ENCODE measurements at regions not wholly inside any gene's neighbourhood (a gene's known extent, or its start where the extent isn't known, plus 50 kb on each side); places are given as distances from the start of the nearest gene placed in this dataset.
"Not testable (repeated sequence)": the region's sequence is repeated elsewhere in the genome, so short reads cannot be mapped to it uniquely, and the experiment has no call there.

DNA sequence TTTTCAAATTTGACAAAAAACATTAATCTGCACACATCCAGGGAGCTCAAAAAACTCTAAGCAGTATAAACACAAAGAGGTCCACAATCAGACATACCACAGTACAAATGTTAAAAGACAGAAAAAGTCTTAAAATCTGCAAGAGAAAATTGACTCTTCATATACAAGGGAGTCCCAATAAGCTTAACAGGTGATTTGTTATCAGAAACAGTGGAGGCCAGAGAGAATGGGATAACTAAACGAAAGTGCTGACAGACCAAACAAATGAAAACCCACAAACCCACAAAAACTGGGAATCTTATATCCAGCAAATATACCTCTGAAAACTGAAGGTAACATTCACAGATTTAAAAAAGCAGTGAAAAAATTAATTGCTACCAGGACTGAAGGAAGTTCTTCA lies 182.0 kb upstream of the PAQR3 start:
- no peak overlapping the region for H2AFZ ChIP-seq (ENCODE audit: low read depth, low read length)
- H3K4me2 ChIP-seq (ENCODE audit: insufficient read depth, low read length) = no peak overlapping the region
- H3K9me3 ChIP-seq (ENCODE audit: insufficient read depth, low read length, severe bottlenecking) = peaks cover 9% of the 10 kb centered on the region
- H3K27me3 ChIP-seq (ENCODE audit: insufficient read depth, low read length, poor library complexity) = no peaks in the 10 kb centered on the region
- no peak overlapping the region for H3K9ac ChIP-seq (ENCODE audit: low read depth, low read length)
- ATAC-seq (ENCODE audit: insufficient read depth, low read depth) (no peak), DNase-seq (no peak)
- H3K79me2 ChIP-seq (ENCODE audit: insufficient read depth, low read length) = no peaks in the 10 kb centered on the region
- H3K27ac ChIP-seq (ENCODE audit: low read length) = no peak overlapping the region
- no peaks in the 10 kb centered on the region for H4K20me1 ChIP-seq (ENCODE audit: insufficient read depth, low read length)
- TF ChIP-seq EZH2 (IDR thresholded peaks at IDR 0.05; ENCODE audit: borderline replicate concordance, low read depth, low read length, severe bottlenecking) = no peak
- TF ChIP-seq, protein P1, sequence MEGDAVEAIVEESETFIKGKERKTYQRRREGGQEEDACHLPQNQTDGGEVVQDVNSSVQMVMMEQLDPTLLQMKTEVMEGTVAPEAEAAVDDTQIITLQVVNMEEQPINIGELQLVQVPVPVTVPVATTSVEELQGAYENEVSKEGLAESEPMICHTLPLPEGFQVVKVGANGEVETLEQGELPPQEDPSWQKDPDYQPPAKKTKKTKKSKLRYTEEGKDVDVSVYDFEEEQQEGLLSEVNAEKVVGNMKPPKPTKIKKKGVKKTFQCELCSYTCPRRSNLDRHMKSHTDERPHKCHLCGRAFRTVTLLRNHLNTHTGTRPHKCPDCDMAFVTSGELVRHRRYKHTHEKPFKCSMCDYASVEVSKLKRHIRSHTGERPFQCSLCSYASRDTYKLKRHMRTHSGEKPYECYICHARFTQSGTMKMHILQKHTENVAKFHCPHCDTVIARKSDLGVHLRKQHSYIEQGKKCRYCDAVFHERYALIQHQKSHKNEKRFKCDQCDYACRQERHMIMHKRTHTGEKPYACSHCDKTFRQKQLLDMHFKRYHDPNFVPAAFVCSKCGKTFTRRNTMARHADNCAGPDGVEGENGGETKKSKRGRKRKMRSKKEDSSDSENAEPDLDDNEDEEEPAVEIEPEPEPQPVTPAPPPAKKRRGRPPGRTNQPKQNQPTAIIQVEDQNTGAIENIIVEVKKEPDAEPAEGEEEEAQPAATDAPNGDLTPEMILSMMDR (IDR thresholded peaks at IDR 0.05; ENCODE audit: borderline replicate concordance, extremely low read depth, low read length, poor library complexity, severe bottlenecking) = no peak
- no peaks in the 10 kb centered on the region for H3K36me3 ChIP-seq (ENCODE audit: insufficient read depth, low read length)
- H3K4me3 ChIP-seq (ENCODE audit: low read depth in 1 of 2, low read length in 2 of 2) = no peak overlapping the region
- H3K4me1 ChIP-seq (ENCODE audit: insufficient read depth, low read length) = no peaks in the 10 kb centered on the region

GRCh38 chr4:79117051-79117450 lies 177.8 kb upstream of the PAQR3 start:
- not testable (repeated sequence) for H2AFZ ChIP-seq (ENCODE audit: low read depth, low read length); H3K9ac ChIP-seq (ENCODE audit: low read depth, low read length); H3K4me3 ChIP-seq (ENCODE audit: low read depth in 1 of 2, low read length in 2 of 2); H3K36me3 ChIP-seq (ENCODE audit: insufficient read depth, low read length); H4K20me1 ChIP-seq (ENCODE audit: insufficient read depth, low read length); H3K4me2 ChIP-seq (ENCODE audit: insufficient read depth, low read length); DNase-seq; ATAC-seq (ENCODE audit: insufficient read depth, low read depth); H3K79me2 ChIP-seq (ENCODE audit: insufficient read depth, low read length); H3K27me3 ChIP-seq (ENCODE audit: insufficient read depth, low read length, poor library complexity); H3K27ac ChIP-seq (ENCODE audit: low read length); H3K4me1 ChIP-seq (ENCODE audit: insufficient read depth, low read length); H3K9me3 ChIP-seq (ENCODE audit: insufficient read depth, low read length, severe bottlenecking)

DNA sequence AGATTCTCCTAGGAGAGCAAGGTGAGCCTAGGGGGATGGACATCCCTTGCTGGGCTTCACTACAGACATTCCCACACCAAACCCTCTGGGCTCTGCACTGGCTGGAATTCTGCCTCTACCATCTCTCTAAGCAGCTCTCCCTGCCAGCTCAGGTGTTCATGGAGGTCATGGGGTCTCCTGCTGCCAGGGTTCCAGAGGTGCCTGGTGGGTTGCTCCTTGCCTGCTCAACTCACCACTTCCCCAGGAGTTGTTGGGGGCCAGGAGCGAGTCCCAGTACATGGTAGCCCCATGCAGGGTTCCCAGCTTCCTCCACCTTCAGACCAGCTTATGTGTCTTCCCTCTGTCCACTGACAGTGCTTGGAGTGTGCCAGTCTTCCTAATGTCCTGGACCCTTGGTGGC lies 167.8 kb upstream of the PAQR3 start:
- Histone ChIP-seq H3K4me3 (ENCODE audit: low read depth in 1 of 2, low read length in 2 of 2) (no peak overlapping the region), H3K4me1 (ENCODE audit: insufficient read depth, low read length) (no peaks in the 10 kb centered on the region), H3K27me3 (ENCODE audit: insufficient read depth, low read length, poor library complexity) (no peaks in the 10 kb centered on the region), H3K9me3 (ENCODE audit: insufficient read depth, low read length, severe bottlenecking) (no peaks in the 10 kb centered on the region), H3K4me2 (ENCODE audit: insufficient read depth, low read length) (no peak overlapping the region), H3K36me3 (ENCODE audit: insufficient read depth, low read length) (no peaks in the 10 kb centered on the region), H4K20me1 (ENCODE audit: insufficient read depth, low read length) (no peaks in the 10 kb centered on the region), H3K27ac (ENCODE audit: low read length) (no peak overlapping the region), H2AFZ (ENCODE audit: low read depth, low read length) (no peak overlapping the region), H3K9ac (ENCODE audit: low read depth, low read length) (no peak overlapping the region), H3K79me2 (ENCODE audit: insufficient read depth, low read length) (no peaks in the 10 kb centered on the region)
- no peak for ATAC-seq (ENCODE audit: insufficient read depth, low read depth)
- TF ChIP-seq, protein P1 (IDR thresholded peaks at IDR 0.05; ENCODE audit: borderline replicate concordance, extremely low read depth, low read length, poor library complexity, severe bottlenecking) = no peak
- TF ChIP-seq EZH2 (IDR thresholded peaks at IDR 0.05; ENCODE audit: borderline replicate concordance, low read depth, low read length, severe bottlenecking) = no peak
- DNase-seq = no peak

- Histone ChIP-seq H2AFZ (ENCODE audit: low read depth, low read length) (no peak overlapping the region), H3K27ac (ENCODE audit: low read length) (no peak overlapping the region), H4K20me1 (ENCODE audit: insufficient read depth, low read length) (no peaks in the 10 kb centered on the region), H3K36me3 (ENCODE audit: insufficient read depth, low read length) (no peaks in the 10 kb centered on the region), H3K4me1 (ENCODE audit: insufficient read depth, low read length) (no peaks in the 10 kb centered on the region), H3K9ac (ENCODE audit: low read depth, low read length) (no peak overlapping the region), H3K79me2 (ENCODE audit: insufficient read depth, low read length) (no peaks in the 10 kb centered on the region), H3K4me3 (ENCODE audit: low read depth in 1 of 2, low read length in 2 of 2) (no peak overlapping the region), H3K27me3 (ENCODE audit: insufficient read depth, low read length, poor library complexity) (no peaks in the 10 kb centered on the region), H3K9me3 (ENCODE audit: insufficient read depth, low read length, severe bottlenecking) (no peaks in the 10 kb centered on the region), H3K4me2 (ENCODE audit: insufficient read depth, low read length) (no peak overlapping the region)
- DNase-seq (no peak), ATAC-seq (ENCODE audit: insufficient read depth, low read depth) (no peak)
- TF ChIP-seq, protein P1 (IDR thresholded peaks at IDR 0.05; ENCODE audit: borderline replicate concordance, extremely low read depth, low read length, poor library complexity, severe bottlenecking) = no peak
- TF ChIP-seq EZH2 (IDR thresholded peaks at IDR 0.05; ENCODE audit: borderline replicate concordance, low read depth, low read length, severe bottlenecking) = no peak
These were observed 149.9 kb upstream of the PAQR3 start for GRCh38 chr4:79088946-79089691.

Measured in DND-41 (cell line).